HG03565 (cell line): ENCODE measurements at regions not wholly inside any gene's neighbourhood (a gene's known extent, or its start where the extent isn't known, plus 50 kb on each side); places are given as distances from the start of the nearest gene placed in this dataset.
"Not testable (repeated sequence)": the region's sequence is repeated elsewhere in the genome, so short reads cannot be mapped to it uniquely, and the experiment has no call there.

Experiments used
- ATAC-seq: cut with Tn5 transposase; IDR thresholded peaks from one replicate; pipeline ENCODE4 v1.9.1; 2021; ENCODE audit warnings: mild to moderate bottlenecking, moderate library complexity; ENCODE audit not compliant: unreplicated experiment

DNA sequence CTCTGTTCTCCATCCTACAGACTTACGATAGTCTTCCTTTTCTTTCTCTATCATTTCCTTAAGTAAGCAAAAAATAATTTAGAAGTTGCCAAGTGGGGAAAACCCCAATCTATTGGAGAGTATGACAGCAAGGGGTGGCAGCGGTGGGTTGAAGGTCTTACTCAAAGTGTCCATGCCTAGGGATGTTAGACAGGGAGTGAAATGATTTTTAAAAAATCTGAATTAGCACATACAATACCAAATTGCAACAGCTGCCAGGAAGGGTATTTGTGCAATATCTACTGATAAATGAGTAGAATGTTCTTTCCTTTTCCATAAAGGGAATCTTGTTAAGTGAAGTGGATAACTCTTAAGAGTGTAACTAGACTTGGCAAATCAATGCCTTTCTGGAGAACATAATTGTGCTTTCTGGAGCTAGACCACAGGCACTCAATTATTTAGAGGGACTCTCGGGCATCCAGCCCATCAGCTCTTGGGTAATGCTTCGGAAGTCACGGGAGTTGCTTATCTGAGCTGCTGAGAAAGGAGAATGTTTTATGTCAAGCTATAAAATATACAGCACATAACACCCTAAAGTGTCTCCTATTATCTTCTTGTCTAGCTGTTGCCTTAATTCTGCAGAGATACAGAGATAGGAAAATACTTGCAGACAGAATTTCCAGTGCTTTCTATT is 151.5 kb downstream of the KCNJ2 start:
- no peak for ATAC-seq

GRCh38 chr17:70321352-70321751 is 152.0 kb downstream of the KCNJ2 start:
- no peak for ATAC-seq

DNA sequence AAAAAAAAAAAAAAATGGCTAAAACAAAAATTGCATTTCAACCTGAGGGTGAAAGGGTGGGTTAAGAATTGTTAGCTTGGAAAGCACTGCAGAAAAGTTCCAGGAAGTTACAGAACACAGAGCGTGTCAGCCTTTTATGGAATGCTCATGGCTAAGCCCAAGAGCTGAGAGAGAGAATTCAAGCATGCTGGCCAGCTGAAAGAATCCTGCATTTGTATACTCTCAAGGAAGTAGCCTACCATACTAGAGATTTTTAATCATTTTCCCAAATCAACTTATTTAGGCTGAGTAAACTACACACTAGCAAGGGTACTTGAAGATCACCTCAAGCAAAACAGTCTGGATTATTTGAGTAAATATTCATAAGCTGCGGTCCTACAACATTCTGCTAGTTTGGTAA is 153.9 kb downstream of the KCNJ2 start:
- ATAC-seq: no peak

DNA sequence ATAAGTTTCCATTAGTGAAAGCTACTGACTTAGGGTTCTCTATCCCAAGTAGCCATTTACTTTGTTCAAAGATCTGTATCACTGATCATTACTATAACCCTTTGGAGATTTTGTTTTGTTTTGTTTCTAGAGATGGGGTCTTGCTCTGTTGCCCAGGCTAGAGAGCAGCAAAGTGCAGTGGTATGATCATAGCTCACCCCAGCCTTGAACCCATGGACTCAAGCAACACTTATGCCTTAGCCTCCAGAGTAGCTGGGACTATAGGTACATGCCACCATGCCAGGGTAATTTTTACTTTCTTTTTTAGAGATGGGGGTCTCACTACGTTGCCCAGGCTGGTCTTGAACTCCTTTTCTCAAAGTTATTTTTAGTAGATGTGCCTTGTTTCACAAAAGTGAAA is 154.7 kb downstream of the KCNJ2 start:
- ATAC-seq: no peak

DNA sequence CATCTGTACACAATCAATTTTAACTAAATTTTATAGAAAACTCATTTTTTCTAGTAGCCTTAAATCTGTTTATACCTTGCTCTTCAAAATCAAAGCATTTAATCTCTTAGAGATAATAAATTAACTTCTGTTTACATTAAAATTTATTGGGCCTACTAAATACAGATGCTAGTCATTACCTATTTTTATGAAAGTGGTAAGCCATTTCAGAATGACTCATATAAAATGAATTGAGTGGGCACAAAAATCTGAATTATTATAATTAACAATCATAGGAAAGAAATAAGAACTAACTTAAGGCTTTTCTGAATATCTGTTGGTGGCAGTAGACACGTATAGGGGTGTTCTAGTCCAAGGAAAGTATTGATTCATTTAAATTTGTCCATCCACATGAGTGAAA is 157.9 kb downstream of the KCNJ2 start:
- ATAC-seq: no peak

GRCh38 chr17:70327723-70328122 is 158.4 kb downstream of the KCNJ2 start:
- ATAC-seq: no peak

GRCh38 chr17:70329721-70330120 is 160.4 kb downstream of the KCNJ2 start:
- no peak for ATAC-seq

DNA sequence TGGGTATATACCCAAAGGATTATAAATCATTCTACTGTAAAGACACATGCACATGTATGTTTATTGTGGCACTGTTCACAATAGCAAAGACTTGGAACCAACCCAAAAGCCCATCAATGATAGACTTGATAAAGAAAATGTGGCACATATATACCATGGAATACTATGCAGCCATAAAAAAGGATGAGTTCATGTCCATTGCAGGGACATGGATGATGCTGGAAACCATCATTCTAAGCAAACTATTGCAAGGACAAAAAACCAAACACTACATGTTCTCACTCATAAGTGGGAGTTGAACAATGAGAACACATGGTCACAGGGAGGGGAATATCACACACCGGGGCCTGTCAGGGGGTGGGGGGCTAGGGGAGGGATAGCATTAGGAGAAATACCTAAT is 161.7 kb downstream of the KCNJ2 start:
- not testable (repeated sequence) for ATAC-seq

DNA sequence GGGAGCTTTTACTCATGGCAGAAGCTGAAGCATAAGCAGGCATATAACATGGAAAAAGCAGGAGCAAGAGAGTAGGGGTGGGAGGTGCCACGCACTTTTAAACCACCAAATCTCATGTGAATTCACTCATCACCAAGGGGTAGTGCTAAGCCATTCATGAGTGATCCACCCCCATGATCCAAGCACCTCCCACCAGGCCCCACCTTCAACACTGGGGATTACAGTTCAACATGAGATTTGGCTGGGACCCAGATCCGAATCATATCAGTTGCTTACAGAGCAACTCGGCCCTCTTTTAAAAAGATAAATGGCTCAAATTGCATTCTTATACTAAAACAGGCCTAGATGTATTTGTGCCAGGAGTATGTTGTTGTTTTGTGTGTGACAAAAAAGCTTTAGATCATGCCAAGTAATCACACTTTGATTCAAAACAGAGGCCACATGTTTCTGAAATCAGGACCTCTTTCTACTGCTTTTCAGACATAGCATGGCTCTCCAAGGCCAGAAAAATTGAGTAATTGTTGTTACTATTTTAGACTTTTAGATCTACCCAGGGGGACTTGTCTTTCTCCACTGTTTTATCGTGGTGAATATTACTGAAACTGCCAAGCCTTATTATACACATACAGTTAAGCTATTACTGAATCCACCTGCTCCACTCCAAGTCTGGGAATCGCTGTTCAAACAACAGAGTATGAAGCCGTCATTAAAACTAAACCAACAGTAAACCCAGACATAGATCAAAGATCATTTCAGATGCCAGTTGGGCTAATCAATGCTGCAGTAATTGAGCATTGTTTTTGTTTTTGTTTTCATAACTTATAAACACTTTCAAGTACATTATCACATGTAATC is 163.3 kb downstream of the KCNJ2 start:
- no peak for ATAC-seq

DNA sequence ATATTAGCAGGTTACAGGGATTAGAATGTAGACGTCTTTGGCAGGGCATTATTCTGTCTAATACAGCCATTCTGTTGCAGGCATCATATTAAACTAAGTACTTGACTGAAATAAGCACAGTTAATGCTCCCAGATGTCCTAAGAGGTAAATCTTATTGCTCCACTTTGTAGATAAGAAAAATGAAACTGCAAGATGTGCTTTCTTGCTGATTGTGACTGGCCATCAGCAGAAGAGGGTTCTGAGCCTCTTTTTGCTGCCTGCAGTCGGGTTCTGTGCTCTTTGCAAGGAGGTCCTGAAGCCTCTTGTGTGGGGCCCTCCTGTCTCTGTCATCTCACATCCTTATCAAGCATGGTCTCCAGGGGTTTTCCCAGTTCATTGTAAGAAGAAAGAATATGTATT is 167.1 kb downstream of the KCNJ2 start:
- no peak for ATAC-seq

DNA sequence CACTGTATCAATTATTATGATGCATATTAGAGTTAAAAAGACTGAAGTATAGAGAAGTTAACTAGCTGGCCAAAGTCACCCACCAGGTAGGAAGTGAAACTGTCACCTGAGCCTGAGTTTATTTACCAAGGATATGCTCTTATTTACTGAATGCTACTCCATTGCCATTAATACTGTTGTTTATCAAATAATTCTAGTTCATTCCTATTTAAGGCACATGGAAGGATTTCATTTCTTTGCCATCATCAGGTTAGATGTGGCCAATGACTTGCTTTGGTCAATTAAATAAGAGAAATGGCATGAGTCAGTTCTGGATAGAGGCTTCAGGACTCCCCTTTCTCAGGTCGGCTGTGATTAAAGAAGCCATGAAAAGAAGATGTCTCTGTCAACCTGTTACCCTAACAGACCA is 169.6 kb downstream of the KCNJ2 start:
- ATAC-seq: no peak

DNA sequence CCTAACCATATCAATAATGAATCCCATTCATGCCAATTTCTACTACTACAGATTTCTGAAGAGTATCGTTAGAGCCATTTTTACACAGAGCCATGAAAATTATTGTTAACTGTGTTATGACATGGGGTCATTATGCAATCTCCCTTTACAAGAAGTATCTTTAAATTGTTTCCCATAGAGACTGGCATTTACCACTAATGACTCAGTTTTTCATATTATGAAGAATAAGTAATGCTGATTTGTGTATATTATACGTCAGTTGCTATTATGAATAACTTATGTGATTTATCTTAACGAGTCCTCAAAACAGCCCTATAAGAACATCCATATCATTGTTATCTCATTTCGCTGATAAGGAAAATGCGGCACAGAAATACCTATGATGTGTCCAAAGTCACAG is 173.8 kb downstream of the KCNJ2 start:
- ATAC-seq: no peak

- no peak for ATAC-seq
Measured at GRCh38 chr17:70344386-70345060, 175.2 kb downstream of the KCNJ2 start.

DNA sequence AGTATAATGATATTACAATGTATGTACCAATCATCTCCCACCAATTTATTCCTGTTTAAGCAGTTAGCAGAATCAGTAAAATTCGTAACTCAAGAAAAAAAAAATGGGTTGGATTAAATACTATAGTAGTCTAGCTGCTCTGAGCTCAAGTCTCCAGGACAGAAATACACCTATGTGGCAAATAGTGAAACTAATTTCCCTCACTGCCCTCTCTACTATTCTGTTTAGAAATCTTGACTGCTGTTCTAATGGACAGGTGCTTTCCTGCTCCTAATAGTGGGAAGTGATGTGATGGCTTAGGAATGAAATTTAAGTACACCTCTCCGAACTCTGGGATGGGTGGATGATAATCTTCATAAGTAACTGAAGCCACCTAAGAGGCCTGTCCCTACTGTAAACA is 175.7 kb downstream of the KCNJ2 start:
- no peak for ATAC-seq

GRCh38 chr17:70352834-70353233 is 183.5 kb downstream of the KCNJ2 start:
- no peak for ATAC-seq

- no peak for ATAC-seq
Measured at GRCh38 chr17:70353408-70354092, 184.2 kb downstream of the KCNJ2 start.

- ATAC-seq: no peak
Measured at GRCh38 chr17:70355185-70355584, 185.9 kb downstream of the KCNJ2 start.

GRCh38 chr17:70357190-70357589 is 187.9 kb downstream of the KCNJ2 start:
- no peak for ATAC-seq

GRCh38 chr17:70365091-70365583 is 195.8 kb downstream of the KCNJ2 start:
- peak; percentile 96 for ATAC-seq

DNA sequence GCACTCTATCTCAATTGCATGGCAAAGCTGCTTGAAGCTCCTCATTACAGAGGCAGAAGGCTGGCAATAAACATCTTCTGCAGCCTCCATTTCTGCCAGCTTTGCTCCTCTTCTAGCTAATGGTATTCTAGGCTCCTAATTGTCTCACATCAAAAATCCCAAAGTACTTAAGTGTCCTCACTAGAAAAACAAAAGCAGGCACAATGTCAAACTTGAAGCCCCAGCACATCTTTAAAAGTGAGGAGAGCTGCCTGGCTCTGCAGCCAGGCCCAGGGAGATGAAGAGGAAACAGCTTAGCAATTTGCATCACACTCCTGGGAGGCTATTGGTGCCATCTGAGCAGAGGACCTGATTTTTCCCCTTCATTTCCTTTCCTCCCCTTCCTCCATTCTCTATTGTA is 197.1 kb downstream of the KCNJ2 start:
- ATAC-seq: no peak

- no peak for ATAC-seq
Measured at GRCh38 chr17:70368011-70368410, 198.7 kb downstream of the KCNJ2 start.
